ENCODE measurements at regions not wholly inside any gene's neighbourhood (a gene's known extent, or its start where the extent isn't known, plus 50 kb on each side); places are given as distances from the start of the nearest gene placed in this dataset.

DNA sequence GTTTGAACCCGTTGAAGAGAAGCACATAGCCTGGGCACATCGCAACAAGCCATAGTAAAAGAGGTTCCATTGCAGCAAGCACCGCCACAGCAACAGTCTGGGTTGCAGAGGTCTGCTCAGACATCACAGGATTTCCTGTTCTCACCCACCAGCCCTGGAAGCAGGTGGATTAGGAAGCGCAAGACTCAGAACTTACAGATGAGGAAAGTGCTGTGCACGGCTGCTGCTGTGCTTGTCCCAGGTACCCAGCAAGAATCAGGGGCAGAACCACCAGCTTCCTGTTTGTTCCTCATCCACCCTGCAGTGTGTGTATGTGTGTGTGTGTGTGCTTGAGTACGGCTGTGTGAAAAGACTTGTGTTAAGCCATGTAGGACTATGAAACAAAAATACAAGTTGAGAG lies 124.7 kb upstream of the IRX2 start:
- TF ChIP-seq, protein P1, sequence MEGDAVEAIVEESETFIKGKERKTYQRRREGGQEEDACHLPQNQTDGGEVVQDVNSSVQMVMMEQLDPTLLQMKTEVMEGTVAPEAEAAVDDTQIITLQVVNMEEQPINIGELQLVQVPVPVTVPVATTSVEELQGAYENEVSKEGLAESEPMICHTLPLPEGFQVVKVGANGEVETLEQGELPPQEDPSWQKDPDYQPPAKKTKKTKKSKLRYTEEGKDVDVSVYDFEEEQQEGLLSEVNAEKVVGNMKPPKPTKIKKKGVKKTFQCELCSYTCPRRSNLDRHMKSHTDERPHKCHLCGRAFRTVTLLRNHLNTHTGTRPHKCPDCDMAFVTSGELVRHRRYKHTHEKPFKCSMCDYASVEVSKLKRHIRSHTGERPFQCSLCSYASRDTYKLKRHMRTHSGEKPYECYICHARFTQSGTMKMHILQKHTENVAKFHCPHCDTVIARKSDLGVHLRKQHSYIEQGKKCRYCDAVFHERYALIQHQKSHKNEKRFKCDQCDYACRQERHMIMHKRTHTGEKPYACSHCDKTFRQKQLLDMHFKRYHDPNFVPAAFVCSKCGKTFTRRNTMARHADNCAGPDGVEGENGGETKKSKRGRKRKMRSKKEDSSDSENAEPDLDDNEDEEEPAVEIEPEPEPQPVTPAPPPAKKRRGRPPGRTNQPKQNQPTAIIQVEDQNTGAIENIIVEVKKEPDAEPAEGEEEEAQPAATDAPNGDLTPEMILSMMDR (IDR thresholded peaks at IDR 0.05) = no peak
- TF ChIP-seq POLR2A (IDR thresholded peaks at IDR 0.05) = no peak

Measured in breast epithelium (tissue), 3 donors.